Loucy (cell line): ENCODE measurements at regions not wholly inside any gene's neighbourhood (a gene's known extent, or its start where the extent isn't known, plus 50 kb on each side); places are given as distances from the start of the nearest gene placed in this dataset.

ENCODE experiments used
- H2AFZ ChIP-seq: fragments of 200-600 bp; sonication (generic); 2 replicates; pipeline ENCODE4 v1.6.0; 2016; ENCODE audit warnings: antibody characterized with exemption, mild to moderate bottlenecking, low read length, moderate library complexity
- H3F3A ChIP-seq: fragments of 200-600 bp; 2 replicates; pipeline ENCODE4 v1.6.0; 2016; ENCODE audit warnings: antibody characterized with exemption, low read depth, mild to moderate bottlenecking
- H3K27me3 ChIP-seq: fragments of 200-600 bp; sonication (generic); 2 replicates; pipeline ENCODE4 v1.6.1; 2014; ENCODE audit warnings: low read length, mild to moderate bottlenecking; ENCODE audit not compliant: insufficient read depth, poor library complexity, severe bottlenecking
- H3K36me3 ChIP-seq: fragments of 200-600 bp; sonication (generic); 2 replicates; pipeline ENCODE4 v1.6.1; 2016; ENCODE audit warnings: low read length; ENCODE audit not compliant: insufficient read depth
- H3K4me1 ChIP-seq: fragments of 200-600 bp; sonication (generic); 2 replicates; pipeline ENCODE4 v1.5.1; 2014; ENCODE audit warnings: low read length, mild to moderate bottlenecking; ENCODE audit not compliant: insufficient read depth, poor library complexity, severe bottlenecking
- H3K4me2 ChIP-seq: fragments of 200-600 bp; sonication (generic); 2 replicates; pipeline ENCODE4 v1.6.0; 2014; ENCODE audit warnings: antibody characterized with exemption, low read length, low read depth, mild to moderate bottlenecking; ENCODE audit not compliant: poor library complexity, severe bottlenecking
- H3K4me3 ChIP-seq: fragments of 200-600 bp; sonication (generic); 2 replicates; pipeline ENCODE4 v1.5.1; 2014; ENCODE audit warnings: low read length, mild to moderate bottlenecking, mixed read lengths; ENCODE audit not compliant: poor library complexity, severe bottlenecking
- H3K79me2 ChIP-seq: fragments of 200-600 bp; sonication (generic); 2 replicates; pipeline ENCODE4 v1.6.1; 2014; ENCODE audit warnings: low read length; ENCODE audit not compliant: insufficient read depth
- H3K9ac ChIP-seq: fragments of 200-600 bp; sonication (generic); 2 replicates; pipeline ENCODE4 v1.6.0; 2014; ENCODE audit warnings: mild to moderate bottlenecking, low read depth, low read length, moderate library complexity; ENCODE audit not compliant: poor library complexity, severe bottlenecking
- H3K9me2 ChIP-seq: fragments of 200-600 bp; sonication (generic); replicated peaks from 2 replicates; pipeline ENCODE4 v1.6.1; 2016; ENCODE audit warnings: low read depth, low read length, mixed read lengths
- H3K9me3 ChIP-seq: fragments of 200-600 bp; sonication (generic); 2 replicates; pipeline ENCODE4 v1.6.1; 2014; ENCODE audit warnings: mild to moderate bottlenecking, antibody characterized with exemption, low read length, low read depth; ENCODE audit not compliant: insufficient read depth
- H4K20me1 ChIP-seq: fragments of 200-600 bp; sonication (generic); 2 replicates; pipeline ENCODE4 v1.6.0; 2014; ENCODE audit warnings: antibody characterized with exemption, low read length, mild to moderate bottlenecking; ENCODE audit not compliant: insufficient read depth, poor library complexity, severe bottlenecking
- EZH2phosphoT487 ChIP-seq: fragments of 200-600 bp; IDR thresholded peaks from 2 replicates; pipeline ENCODE4 v1.6.1; 2018; ENCODE audit warnings: antibody characterized with exemption, mild to moderate bottlenecking, moderate library complexity, borderline replicate concordance
- TF ChIP-seq, protein P1 (sequence below): fragments of 200-600 bp; sonication (generic); conservative IDR thresholded peaks from 2 replicates; pipeline ENCODE4 v1.5.1; 2014; ENCODE audit warnings: mild to moderate bottlenecking, antibody characterized with exemption, low read length

DNA sequence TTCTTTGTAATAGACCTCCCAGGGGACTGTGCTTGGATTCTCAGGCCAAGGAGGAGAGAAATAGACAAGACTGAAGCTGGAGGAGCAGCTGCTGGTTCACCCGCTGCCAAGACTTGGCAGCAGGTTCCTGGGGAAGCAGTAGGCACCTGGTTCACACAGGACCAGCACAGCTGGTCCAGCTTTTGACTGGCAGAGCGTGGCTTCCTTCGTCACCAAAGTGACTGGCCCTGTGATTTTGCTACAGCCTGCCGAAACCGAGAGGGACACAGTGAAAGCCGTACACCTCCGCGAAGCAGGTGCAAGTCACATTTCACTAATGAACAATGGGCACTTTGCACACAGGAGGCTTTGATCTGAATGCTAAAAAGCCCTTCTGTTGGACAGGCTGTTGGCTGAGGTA lies 199.0 kb downstream of the RNF144B start:
- TF ChIP-seq, protein P1, sequence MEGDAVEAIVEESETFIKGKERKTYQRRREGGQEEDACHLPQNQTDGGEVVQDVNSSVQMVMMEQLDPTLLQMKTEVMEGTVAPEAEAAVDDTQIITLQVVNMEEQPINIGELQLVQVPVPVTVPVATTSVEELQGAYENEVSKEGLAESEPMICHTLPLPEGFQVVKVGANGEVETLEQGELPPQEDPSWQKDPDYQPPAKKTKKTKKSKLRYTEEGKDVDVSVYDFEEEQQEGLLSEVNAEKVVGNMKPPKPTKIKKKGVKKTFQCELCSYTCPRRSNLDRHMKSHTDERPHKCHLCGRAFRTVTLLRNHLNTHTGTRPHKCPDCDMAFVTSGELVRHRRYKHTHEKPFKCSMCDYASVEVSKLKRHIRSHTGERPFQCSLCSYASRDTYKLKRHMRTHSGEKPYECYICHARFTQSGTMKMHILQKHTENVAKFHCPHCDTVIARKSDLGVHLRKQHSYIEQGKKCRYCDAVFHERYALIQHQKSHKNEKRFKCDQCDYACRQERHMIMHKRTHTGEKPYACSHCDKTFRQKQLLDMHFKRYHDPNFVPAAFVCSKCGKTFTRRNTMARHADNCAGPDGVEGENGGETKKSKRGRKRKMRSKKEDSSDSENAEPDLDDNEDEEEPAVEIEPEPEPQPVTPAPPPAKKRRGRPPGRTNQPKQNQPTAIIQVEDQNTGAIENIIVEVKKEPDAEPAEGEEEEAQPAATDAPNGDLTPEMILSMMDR = no peak
- no peak for TF ChIP-seq EZH2phosphoT487
- no peaks in the 10 kb centered on the region for H3F3A ChIP-seq
- no peak overlapping the region for H3K9ac ChIP-seq
- H3K27me3 ChIP-seq = no peaks in the 10 kb centered on the region
- no peaks in the 10 kb centered on the region for H3K79me2 ChIP-seq
- H3K36me3 ChIP-seq = no peaks in the 10 kb centered on the region
- no peaks in the 10 kb centered on the region for H3K9me3 ChIP-seq
- no peaks in the 10 kb centered on the region for H4K20me1 ChIP-seq
- H3K9me2 ChIP-seq = no peaks in the 10 kb centered on the region
- H3K4me3 ChIP-seq = no peak overlapping the region
- H2AFZ ChIP-seq = no peak overlapping the region
- H3K4me2 ChIP-seq = no peak overlapping the region
- no peaks in the 10 kb centered on the region for H3K4me1 ChIP-seq

DNA sequence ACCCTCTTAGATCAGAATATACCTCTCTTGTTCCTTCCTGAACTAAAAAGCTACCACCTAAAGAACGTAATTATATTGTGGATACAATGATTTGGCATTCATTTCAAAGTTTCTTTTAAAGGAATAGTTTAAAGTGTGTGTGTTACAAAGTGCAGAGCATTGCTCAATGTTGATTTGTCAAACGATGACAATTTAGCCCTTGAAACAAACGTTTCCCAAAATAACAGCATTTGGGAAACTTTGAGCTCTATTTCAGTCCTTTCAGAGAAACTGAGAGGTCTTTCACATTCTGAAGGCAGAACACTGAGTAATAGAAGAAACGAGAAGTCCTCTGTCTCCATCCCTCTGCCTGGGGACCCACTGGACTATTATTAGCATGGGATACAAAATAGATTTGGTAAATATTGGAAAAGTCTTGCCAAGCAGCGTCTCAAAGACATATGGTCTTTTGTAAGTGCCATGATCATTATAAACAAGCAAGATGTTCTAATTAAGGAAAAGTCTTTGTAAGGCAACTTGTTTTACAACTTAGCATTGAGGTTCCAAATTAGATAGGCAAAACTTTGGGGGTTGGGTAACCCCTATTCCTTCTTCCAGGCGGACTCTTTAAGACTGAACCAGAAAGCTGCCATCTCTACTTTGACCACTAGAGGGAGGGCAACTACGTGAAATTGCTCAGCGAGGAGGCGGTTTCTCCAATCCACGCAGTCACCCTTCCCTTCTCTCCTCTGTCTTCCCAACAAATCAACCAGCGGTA lies 208.8 kb downstream of the RNF144B start:
- H3K27me3 ChIP-seq = no peaks in the 10 kb centered on the region
- no peak for TF ChIP-seq EZH2phosphoT487
- TF ChIP-seq, protein P1 = peak; percentile 98

DNA sequence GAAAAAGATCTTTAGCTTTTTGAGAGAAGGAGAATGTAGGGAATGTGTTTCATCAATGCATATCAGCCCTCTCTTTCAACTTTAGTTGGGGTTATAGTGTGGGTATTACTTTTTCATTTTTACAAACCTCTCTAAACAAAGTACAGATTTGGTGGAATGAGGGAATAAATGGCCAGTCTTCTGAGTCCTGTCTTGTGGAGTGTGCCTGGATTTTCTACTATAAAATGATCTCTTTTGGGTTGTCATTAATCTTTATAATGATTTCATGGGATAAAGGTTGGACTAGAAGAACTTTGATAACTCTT lies 209.3 kb downstream of the RNF144B start:
- Histone ChIP-seq H3K36me3 (no peaks in the 10 kb centered on the region), H3K9me3 (no peaks in the 10 kb centered on the region), H4K20me1 (no peaks in the 10 kb centered on the region), H3K4me2 (no peak overlapping the region), H3F3A (no peaks in the 10 kb centered on the region), H3K4me1 (no peaks in the 10 kb centered on the region), H3K79me2 (no peaks in the 10 kb centered on the region), H3K9ac (no peak overlapping the region), H3K4me3 (no peak overlapping the region), H2AFZ (peak overlapping the region; percentile 61), H3K9me2 (no peaks in the 10 kb centered on the region), H3K27me3 (no peaks in the 10 kb centered on the region)
- no peak for TF ChIP-seq EZH2phosphoT487
- TF ChIP-seq, protein P1 = peak; percentile 12; the same call in 1 of the 2 replicates

More for the DNA sequence above, 208.8 kb downstream of the RNF144B start:
- Histone ChIP-seq H3K9me2 (no peaks in the 10 kb centered on the region), H2AFZ (peak overlapping the region; percentile 61), H3K9me3 (no peaks in the 10 kb centered on the region), H3K4me1 (no peaks in the 10 kb centered on the region), H3K4me2 (no peak overlapping the region), H3K9ac (no peak overlapping the region), H3F3A (no peaks in the 10 kb centered on the region), H3K36me3 (no peaks in the 10 kb centered on the region), H3K4me3 (no peak overlapping the region), H3K79me2 (no peaks in the 10 kb centered on the region), H4K20me1 (no peaks in the 10 kb centered on the region)
